ENCODE measurements at regions not wholly inside any gene's neighbourhood (a gene's known extent, or its start where the extent isn't known, plus 50 kb on each side); places are given as distances from the start of the nearest gene placed in this dataset.
"Not testable (repeated sequence)": the region's sequence is repeated elsewhere in the genome, so short reads cannot be mapped to it uniquely, and the experiment has no call there.

DNA sequence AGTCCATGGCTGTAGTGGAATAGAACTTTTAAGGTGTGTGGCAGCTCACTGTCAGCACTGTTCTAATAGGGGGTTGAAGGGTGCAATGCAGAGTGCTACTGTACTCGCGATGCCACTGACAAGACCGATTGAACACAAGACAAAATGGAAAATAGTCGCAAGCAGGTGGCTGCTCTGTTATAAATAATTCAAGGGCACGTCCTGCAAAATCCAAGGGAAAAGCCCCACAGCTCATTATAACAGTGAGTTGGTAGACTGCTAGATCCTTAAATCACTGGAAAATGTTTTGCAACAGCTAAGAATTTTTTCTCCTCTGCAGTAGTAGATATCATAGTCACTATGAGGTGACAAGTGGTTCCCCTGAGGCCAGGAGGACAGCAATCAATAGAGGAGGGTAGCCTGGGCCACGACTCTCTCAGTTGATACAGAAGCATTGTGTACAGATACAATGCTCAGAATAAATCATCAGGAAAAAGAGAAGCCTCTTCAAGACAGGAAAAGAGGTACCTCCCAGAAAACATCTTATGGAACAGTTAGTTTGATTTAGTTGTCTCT lies 926.3 kb downstream of the TLE4 start:
- no peak for DNase-seq

DNA sequence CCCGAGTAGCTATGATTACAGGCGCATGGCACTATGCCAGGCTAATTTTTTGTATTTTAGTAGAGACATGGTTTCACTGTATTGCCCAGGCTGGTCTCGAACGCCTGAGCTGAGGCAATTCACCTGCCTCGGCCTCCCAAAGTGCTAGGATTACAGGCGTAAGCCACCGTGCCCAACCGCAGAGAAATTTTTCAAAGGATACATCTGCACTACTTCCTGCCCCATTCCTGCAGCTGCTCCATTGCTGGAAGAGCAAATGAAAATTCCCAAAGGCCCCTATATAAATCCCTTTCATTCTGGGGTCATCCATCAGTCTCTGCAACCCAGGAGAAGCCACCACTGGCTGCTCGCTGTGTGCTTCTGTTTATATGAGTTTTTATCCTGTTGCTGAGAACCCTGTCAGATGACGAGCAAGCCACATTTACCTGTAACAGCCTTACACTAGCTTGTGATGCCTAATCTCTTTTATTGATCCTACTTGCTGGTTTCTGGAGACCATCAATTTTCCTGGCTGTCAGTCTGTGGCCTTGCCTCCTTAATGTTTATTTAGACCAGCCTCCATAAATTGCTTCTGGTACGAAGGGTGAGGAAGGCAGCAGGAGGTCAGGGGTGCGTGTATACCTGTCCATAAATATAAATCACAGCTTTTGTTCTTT lies 925.3 kb downstream of the TLE4 start:
- no peak for DNase-seq

DNA sequence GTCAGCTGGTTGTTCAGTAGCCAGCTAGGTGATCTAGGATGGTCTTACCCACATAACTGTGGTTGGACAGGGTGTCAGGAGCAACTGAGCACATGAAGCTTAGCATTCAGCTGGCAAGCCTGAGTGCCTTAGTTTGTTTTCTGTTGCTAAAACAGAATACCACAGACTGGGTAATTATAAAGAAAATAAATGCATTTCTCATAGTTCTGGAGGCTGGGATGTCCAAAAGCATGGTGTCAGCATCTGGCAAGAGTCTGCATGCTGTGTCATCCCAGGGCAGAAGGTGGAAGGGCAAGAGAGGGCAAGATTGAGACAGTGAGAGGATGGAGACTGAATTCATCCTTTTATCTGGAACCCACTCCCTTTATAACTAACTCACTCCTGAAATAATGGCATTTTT lies 921.5 kb downstream of the TLE4 start:
- no peak for DNase-seq

DNA sequence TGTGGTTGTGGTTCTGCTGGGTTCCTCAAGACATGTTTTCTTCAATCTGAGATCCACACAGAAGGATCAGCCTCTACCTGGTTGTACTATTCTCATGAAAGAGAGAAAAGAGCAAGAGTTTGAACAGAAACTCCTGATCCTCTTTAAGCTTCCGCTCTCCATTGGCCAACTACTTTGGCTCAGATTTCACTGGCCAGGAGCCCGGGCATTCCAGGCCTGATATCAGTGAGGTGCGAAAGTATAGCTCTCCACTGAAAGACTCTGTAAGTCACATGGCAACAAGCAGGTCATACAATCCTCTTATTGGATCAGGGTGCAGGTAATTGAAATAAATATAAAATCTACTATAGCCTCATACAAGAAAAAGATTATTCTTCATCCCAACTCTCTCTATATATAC lies 920.5 kb downstream of the TLE4 start:
- DNase-seq = no peak

DNA sequence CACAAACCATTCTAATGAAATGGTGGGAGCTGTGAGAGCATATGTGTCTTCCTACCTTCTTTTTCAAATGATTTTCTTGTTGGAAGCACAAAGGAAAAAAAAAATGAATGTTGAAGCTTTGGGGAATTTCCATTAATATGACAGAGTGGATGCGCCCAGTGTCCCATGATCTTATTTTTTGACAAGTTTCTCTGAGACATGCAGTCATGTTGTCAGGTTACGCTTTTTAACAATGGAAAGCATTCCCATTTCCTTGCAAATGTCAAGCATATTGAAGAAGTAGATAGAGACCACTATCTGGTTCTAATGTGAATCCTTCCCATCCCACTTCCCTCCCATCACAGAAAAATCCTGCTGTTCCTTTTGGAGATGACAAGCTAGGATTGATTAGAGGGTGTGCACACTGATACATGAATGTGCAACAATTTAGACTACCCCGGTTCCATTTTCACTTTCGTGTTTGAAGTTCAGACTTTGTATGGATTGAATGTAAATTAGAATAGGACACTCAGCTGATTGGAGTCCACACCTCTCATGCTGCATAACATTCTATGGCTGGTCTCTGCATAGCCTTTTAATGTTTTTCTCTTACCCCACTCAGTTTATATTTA lies 919.4 kb downstream of the TLE4 start:
- no peak for DNase-seq

DNA sequence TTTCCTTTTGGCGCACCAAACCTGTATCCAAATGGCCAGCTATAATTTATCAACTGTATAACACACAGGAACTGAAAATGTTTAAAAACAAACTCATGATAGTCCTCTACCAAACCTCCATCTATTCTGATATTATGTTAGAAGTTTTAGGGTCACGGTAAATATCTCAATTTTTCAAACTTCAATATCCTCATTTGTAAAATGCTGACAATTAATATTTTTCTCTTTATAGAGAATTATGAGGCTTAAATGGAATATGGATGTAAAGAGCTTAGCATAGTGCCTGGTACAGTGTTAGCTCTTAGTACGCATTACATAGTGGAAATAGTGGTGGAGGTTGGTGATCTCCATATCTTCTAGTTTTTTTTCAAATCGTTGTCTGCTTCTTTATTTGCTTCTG lies 917.6 kb downstream of the TLE4 start:
- no peak for DNase-seq

DNA sequence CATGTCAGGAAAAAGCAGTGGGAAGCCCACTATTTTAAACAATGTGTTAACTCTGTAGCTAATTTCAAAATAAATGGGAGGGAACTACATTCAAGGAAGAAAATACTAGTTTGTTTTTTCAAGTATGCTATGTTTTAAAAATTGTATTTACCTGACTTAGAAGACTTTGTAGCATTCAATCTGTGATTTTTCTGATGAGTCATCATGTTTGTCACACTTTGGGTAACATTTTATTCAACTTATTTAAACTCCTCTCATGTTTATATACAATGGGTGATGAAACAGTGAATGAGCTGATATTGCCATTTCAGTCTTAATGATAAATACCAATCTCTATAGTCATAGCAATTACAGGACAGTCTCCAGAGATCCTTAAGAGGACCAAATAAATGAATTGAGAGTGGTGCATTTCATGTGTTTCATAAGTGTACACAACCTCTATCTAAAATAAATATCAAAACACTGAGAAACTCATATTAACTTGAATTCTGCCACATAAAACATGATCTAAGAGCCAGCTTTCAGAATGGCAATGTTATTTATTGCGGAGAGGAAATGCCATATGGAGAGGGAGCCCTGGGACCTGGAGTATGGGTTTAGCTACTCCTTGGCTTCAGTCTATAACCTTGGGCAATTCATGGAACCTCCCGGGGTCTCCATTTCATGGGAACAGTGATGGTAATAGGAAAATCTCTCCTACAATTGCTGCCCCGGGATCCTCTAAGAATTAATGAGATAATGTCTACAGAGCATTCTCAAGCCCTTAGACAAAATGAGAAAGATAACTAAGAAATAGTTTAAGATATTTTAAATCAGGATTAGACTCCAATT lies 913.9 kb downstream of the TLE4 start:
- DNase-seq = no peak

DNA sequence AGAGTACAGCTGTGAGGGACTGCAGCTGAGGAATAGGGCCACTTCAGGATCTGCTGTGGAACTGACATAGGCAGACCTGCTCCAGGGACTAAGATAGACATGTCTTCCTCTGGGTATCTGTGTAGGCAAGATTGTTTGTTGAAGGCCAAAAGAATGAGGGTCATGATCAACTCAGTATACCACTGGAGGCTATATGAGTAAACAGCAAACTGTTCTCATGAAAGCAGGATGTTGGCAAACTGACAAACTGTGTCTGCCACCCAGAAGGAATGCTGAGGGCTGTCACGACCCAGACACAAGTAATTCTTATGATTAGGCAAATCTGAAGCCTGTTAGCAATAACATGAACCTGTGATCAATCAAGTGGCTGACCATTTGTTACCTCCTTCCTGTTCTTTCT lies 910.5 kb downstream of the TLE4 start:
- not testable (repeated sequence) for DNase-seq

DNA sequence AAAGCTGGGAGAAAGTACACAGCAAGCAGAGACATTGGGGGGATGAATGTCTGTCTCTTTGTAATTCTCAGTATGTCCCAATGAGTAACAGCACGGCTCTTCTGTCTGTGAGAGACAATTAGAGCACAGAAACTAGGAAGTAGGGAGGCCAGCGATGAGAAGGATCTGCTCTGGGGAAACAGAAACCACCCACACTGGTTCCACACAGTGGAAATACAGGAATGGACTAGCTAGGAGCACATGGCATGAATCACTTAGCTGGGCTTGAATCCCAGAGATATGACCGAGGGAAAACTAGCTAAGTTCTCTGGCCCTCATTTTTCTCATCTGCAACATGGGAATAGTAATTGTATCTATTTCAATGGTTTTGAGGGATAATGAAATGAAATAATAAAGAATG lies 895.9 kb downstream of the TLE4 start:
- no peak for DNase-seq

DNA sequence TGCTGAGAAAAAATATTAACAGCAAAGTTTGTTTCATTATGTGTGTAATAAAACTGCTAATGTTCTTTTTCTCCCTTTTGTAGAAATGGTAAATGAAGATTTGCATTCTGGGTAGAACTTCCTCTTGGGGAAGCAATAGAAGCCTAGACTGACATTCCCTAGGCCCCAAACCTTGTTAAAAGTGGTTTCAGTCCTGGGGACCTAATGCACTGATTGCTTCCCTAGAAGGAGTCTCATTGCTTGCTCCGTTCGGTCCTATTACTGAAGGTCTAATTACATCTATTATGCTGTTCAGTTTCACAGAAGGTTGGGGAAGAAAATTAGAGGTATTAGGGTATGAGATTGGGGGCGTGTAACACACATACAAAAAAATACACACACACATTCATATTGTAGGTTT lies 893.8 kb downstream of the TLE4 start:
- no peak for DNase-seq

DNA sequence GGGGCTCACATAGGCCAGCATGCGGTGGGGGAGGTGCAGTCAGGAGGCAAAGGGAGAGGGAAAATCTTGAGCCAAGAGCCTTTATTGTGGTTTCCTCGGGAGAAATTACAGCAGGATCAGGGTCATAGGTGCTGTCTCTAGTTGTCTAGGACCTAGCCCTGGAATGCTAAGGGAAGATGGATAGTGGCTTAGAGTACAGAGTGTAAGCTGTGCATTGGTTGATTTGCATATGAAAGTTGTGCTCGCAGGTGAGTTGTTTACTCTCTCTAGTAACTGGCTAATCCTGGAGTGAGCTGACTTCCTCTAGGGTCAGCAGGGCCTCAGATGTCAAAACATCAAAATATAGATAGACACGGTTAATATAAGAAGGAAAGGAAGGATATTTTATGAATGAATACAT lies 877.7 kb downstream of the TLE4 start:
- DNase-seq = no peak

DNA sequence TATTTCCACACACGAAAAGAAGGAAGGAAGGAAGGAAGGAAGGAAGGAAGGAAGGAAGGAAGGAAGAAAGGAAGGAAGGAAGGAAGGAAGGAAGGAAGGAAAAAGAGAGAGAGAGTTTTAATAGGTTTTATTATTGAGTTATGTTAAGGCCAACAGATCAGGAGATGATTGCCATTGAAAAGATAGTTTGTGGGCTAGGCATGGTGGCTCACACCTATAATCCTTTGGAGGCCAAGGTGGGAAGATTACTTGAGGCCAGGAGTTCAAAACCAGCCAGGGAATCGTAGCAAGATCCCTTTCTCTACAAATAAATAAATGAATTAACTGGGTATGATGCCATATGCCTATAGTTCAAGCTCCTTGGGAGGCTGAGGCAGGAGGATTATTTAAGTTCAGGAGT lies 877.2 kb downstream of the TLE4 start:
- DNase-seq = no peak

DNA sequence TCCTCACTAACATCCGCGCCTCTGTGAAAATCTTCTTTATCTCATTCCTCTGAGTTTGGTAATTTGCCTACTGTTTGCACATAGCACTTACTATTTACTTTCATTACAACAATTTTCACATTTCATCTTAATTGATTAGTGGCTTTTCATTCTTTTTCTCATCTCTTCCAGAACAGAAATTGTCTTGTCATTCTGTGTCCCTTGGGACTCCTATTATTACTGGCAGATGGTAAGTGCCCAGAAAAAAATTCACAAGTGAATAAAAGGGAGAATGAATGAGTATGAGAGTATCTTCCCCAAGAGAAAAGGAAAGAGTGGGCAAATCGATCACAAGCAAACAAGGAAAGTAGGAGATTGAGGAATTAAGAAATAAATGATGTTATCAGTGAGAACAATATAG lies 876.1 kb downstream of the TLE4 start:
- DNase-seq = no peak

DNA sequence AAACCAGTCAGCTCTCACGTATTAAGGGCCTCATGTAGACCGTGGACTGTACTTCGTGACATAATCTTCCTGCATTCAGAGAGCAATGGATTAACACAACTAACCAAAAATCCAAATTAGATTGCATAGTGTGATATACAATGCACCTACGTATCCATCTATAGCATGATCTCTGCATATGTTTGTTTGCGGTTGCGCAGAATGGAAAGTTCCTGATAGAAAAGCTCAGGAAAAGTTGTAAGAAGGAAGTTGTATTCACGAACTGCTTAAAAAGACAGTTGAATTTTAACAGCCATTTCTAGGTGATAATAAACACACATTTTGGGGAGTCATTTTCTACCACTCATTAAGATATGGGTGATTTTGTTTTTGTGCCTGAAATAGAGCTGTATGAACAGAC lies 869.0 kb downstream of the TLE4 start:
- DNase-seq = no peak

DNA sequence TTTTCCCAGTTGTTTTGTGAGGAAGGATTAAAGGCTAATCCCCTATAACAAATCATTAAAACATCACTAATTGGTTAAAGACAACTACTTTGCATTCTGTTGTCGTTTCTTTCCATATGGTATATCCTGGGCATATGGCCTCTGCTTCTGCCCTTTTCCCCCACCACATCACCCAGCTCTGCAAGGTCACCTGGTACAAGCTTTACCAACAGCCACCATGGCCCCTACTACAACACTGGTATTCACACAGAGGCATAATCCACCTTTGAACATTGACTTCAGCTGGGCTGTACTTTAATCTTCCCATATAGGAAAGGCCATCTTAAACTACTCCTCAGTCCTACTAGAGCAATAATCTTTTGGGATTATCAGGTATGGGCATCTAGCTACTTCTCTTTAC lies 866.1 kb downstream of the TLE4 start:
- DNase-seq = no peak

DNA sequence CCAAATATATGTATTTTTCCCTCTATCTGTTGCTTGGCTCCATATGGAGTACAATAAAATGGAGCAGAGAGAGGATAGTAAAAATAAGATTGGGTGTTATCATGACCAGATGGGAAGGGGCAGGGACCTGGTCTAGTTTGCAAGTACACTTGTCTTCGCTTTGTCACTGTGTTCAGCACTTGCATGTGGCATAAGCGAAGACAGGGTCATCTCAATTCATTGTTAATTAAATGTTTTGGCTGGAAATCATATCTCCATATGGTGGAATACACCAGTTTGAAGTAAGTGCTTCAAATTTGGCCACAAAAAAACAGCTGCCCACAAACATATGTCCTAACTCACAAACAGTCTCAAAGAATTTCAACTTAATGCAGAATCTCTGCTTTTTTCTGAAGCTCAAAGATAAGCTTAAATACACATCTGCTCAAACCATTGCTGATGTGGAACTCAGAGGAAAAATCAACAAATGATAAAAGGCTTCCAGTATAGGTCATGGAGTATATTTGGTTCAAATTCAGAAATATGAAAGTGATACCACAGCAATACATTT lies 865.4 kb downstream of the TLE4 start:
- no peak for DNase-seq

DNA sequence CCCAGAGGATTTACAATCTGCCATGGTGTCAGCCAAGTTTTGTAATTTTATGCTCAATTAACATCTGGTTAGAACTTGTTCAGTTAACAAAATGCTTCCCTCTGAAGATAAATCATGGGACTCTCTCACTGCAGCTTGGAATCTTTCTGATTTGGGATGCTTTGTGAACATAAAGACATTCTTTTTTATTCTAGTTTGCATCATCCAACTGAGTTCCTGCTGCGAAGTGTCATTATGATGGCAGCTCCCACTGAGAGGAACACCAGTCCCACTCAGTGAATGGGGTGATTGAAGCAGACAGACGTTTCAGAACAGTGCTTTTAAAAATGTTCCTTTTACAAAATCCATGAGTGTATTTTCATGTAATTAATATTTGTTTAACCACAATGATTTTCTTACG lies 863.8 kb downstream of the TLE4 start:
- no peak for DNase-seq

DNA sequence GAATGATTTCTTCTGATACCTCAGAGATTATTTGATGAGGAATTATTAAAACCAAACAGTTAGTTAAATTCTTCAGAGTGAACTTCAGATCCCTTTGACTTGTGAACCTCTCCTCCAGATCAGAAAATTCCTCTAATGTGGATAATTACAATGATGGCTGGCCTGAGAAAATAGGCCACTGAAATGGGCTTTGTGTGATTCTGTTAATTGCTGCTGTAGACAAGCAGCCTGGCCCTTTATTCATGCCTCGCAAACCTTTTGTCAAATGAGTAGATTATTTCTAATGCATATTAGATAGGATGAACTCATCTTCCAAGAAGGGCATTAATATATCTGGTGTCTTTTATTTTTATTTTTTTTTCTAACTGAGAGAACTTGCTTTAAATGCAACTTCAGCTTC lies 855.2 kb downstream of the TLE4 start:
- DNase-seq = no peak

DNA sequence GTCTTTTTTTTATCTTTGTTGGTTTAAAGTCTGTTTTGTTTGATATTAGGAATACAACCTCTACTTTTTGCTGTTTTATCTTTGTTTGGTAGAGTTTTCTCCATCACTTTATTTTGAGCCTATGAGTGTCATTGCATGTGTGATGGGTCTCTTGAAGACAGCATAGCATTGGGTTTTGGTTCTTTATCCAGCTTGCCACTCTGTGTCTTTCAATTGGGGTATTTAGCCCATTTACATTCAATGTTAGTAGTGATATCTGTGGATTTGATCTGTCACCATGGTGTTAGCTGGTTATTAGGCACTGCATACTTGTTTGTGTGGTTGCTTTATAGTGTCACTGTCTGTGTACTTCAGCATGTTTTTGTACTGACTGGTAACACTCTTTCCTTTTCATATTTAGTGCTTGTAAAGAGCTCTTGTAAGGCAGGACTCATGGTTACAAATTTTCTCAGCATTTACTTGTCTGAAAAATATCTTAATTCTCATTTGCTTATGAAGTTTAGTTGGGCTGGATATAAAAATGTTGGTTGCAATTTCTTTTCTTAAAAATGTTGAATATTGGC lies 845.5 kb downstream of the TLE4 start:
- DNase-seq = no peak

DNA sequence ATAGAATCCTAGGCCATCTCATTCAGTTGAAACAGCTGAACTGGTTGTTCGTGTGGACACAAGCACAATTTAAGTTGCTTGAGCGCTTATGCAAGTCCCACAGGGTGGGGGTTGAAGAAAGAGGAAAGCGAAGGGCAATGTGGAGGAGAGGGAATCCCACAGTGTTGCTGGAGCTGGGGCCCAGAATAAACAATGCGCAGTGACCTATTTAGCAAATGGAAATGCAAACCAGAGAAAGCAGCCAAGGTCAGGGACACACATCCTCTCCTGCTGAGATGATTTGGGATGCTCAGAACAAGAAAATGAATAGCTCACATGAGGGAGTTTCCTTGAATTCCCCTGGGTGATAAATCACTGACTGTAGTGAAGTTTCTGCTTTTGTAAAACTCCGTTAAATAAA lies 838.3 kb downstream of the TLE4 start:
- no peak for DNase-seq

DNA sequence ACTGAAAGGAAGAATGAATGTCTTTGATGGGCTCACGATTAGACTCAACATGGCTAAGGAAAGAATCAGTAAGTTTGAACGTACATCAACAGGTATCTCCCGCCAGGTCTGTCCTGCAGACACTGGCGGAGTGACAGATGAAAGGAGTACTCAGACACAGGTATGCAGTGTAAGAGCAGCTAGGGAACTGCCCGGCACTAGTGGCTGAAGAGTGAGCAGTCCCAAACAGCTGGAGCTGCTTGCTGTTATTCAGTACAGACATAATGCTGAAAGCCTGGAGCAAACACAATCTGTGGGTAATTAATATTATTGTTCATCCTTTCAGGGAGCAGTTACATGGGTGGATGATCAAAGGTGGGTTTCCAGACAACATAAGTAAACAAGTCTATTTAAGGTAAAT lies 835.5 kb downstream of the TLE4 start:
- no peak for DNase-seq

DNA sequence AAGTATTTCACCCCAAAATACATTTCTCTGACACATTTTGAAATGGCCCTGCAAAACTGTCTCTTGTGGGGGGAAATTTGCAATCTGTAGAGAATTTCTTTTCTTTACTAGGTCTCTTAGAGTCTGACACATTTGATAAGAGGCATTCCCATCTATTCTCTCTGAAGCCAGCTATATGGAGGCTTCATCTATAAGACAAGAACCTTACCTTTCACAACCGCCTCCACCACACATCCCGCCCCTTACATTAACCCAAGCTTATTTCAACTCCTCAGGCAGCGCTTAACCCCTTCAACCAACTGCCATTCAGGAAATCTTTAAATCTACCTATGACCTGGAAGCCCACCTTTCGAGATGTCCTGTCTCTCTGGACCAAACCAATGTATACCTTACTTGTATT lies 829.5 kb downstream of the TLE4 start:
- DNase-seq = no peak

DNA sequence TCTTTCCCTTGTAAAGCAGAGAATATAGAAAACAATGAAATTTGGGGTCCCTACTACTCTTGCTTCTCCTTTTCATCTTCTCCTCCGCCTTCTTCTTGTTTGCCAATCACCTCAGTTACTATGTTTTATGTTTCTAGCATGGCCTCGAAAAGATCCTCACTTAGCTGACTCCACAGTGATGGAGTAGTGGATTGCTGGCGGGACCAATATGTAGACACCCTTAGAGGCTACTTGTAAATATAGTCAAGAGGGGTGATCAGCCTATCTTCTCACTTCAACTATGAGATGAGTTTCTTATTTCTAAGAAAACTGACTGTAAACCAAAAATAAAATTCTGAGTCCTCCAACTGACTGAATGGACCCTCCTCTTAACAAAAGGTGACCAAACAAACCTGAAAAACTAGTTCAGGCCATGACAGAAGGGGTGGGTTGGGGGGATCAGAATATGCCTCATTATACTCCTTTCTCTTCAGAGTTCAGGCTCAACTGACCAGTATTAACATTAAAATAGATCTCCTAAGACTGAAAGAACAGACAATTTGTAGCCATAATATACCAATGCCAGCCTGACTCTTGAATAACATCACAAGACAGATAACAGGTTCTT lies 829.0 kb downstream of the TLE4 start:
- no peak for DNase-seq
